ENCODE measurements at regions not wholly inside any gene's neighbourhood (a gene's known extent, or its start where the extent isn't known, plus 50 kb on each side); places are given as distances from the start of the nearest gene placed in this dataset.

GRCh38 chr13:78777976-78778375, 119.0 kb upstream of the OBI1 start:
- H3K36me3 ChIP-seq: no peaks in the 10 kb centered on the region
- intact Hi-C loops (cut with DNase I): no loop called here
- H3K4me1 ChIP-seq: no peaks in the 10 kb centered on the region
- H3K4me3 ChIP-seq: no peak overlapping the region
- 50 to 56% methylated on average over 6 of the region's 6 CpGs for WGBS, 2 donors
- H3K27ac ChIP-seq: no peak overlapping the region
- ATAC-seq (no peak), DNase-seq (no peak)
- no peaks in the 10 kb centered on the region for H3K9me3 ChIP-seq
- TF ChIP-seq CTCF (IDR thresholded peaks at IDR 0.05): no peak
- peaks cover 0 to 36% (median 17%) of the 10 kb centered on the region in 7 donors for H3K27me3 ChIP-seq

GRCh38 chr13:78777396-78777795, 118.4 kb upstream of the OBI1 start:
- intact Hi-C loops (cut with DNase I): no loop called here
- no peak for ATAC-seq
- H3K9me3 ChIP-seq: no peaks in the 10 kb centered on the region
- DNase-seq: no peak
- H3K27me3 ChIP-seq: peaks cover 0 to 31% (median 17%) of the 10 kb centered on the region in 7 donors
- no peaks in the 10 kb centered on the region for H3K4me1 ChIP-seq
- no peak overlapping the region for H3K27ac ChIP-seq
- no peak for TF ChIP-seq CTCF (IDR thresholded peaks at IDR 0.05)
- H3K4me3 ChIP-seq: no peak overlapping the region
- 53 to 60% methylated on average over 4 of the region's 4 CpGs for WGBS, 2 donors
- H3K36me3 ChIP-seq: no peaks in the 10 kb centered on the region

GRCh38 chr13:78772933-78773332, 114.0 kb upstream of the OBI1 start:
- DNase-seq (no peak), ATAC-seq (no peak)
- H3K4me3 ChIP-seq: no peak overlapping the region
- no peaks in the 10 kb centered on the region for H3K4me1 ChIP-seq
- H3K36me3 ChIP-seq: no peaks in the 10 kb centered on the region
- TF ChIP-seq CTCF (IDR thresholded peaks at IDR 0.05): no peak
- no peak overlapping the region for H3K27ac ChIP-seq
- intact Hi-C loops (cut with DNase I): no loop called here
- H3K9me3 ChIP-seq: no peaks in the 10 kb centered on the region
- peaks cover 0 to 16% (median 3%) of the 10 kb centered on the region in 7 donors for H3K27me3 ChIP-seq

- Histone ChIP-seq H3K27me3 (peaks cover 0 to 8% (median 0%) of the 10 kb centered on the region in 7 donors), H3K36me3 (no peaks in the 10 kb centered on the region), H3K4me1 (no peaks in the 10 kb centered on the region), H3K9me3 (no peaks in the 10 kb centered on the region), H3K4me3 (no peak overlapping the region), H3K27ac (no peak overlapping the region)
- DNase-seq (no peak), ATAC-seq (no peak)
- intact Hi-C loops (cut with DNase I): no loop called here
- 95 to 100% methylated on average over 1 of the region's 1 CpG for WGBS, 2 donors
- no peak for TF ChIP-seq CTCF (IDR thresholded peaks at IDR 0.05)
Measured at GRCh38 chr13:78770601-78771000, 111.6 kb upstream of the OBI1 start.

GRCh38 chr13:78768950-78769349, 110.0 kb upstream of the OBI1 start:
- Histone ChIP-seq H3K4me1 (no peaks in the 10 kb centered on the region), H3K36me3 (no peaks in the 10 kb centered on the region), H3K4me3 (no peak overlapping the region), H3K9me3 (no peaks in the 10 kb centered on the region), H3K27ac (no peak overlapping the region), H3K27me3 (peaks cover 0 to 11% (median 0%) of the 10 kb centered on the region in 7 donors)
- no peak for DNase-seq
- ATAC-seq: no peak
- intact Hi-C loops (cut with DNase I): no loop called here
- no peak for TF ChIP-seq CTCF (IDR thresholded peaks at IDR 0.05)
- WGBS, 2 donors: 86 to 92% methylated on average over 1 of the region's 1 CpG
